ENCODE measurements at regions not wholly inside any gene's neighbourhood (a gene's known extent, or its start where the extent isn't known, plus 50 kb on each side); places are given as distances from the start of the nearest gene placed in this dataset.

DNA sequence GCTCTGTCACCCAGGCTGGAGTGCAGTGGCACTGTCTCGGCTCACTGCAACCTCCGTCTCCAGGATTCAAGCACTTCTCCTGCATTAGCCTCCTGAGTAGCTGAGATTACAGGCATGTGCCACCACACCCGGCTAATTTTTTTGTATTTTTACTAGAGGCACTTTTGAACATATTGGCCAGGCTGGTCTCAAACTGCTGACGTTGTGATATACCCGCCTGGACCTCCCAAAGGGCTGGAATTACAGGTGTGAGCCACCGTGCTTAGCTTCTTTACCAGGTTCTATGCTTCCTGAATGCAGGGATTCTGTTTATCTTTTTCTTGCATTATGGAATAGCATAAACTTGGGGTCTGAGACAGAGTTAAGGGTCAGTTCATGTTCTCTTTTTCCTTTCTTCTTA is 317.9 kb upstream of the RBFOX1 start:
- no peak for DNase-seq (ENCODE audit: low spot score)

DNA sequence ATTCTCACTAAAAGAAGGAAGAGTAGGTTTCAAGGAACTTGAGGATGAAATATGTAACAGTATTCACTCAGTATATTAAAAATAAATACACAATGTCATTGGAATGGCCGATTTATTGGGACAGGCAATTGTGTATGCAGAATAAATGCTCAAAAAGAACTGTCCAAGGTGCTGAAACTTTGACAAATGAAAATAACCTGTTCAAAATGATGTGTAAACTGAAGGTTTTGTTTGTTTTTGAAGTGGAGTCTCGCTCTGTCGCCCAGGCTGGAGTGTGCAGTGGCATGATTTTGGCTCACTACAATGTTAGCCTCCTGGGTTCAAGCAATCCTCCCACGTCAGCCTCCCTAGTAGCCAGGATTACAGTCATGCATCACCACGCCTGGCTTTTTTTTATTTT is 318.7 kb upstream of the RBFOX1 start:
- DNase-seq (ENCODE audit: low spot score) = no peak

DNA sequence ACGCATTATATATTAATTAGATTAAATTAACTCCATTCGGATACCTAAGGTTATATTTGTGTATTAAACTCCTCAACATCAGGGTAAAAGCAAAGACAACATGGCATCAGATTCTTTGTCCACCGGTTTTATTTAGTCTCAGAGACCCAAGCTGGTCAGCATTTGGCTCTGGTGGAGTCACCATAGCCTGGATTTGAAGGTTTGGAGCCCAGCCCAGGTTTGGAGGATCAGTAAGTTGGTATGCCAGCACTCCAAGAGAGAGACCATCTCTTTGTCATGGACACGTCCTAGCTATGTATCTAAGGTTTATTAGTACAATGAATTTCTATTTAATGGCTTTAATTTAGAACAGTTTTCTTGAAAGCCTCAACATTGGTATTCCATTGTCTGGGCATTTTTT is 328.4 kb upstream of the RBFOX1 start:
- no peak for DNase-seq (ENCODE audit: low spot score)

GRCh38 chr16:6993544-6993943 is 339.1 kb upstream of the RBFOX1 start:
- DNase-seq (ENCODE audit: low spot score) = no peak

DNA sequence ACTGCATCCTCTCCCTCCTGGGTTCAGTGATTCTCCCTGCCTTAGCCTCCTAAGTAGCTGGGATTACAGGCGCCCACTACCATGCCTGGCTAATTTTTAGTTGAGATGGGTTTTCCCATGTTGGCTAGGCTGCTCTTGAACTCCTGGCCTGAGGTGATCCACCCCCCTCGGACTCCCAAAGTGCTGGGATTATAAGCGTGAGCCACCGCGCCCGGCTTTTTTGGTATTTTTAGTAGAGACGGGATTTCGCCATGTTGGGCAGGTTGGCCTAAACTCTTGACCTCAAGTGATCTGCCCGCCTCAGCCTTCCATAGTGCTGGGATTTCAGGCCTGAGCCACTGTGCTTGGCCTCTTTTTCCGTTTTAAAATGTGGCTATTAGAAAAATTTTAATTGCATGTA is 343.8 kb upstream of the RBFOX1 start:
- DNase-seq (ENCODE audit: low spot score) = no peak

DNA sequence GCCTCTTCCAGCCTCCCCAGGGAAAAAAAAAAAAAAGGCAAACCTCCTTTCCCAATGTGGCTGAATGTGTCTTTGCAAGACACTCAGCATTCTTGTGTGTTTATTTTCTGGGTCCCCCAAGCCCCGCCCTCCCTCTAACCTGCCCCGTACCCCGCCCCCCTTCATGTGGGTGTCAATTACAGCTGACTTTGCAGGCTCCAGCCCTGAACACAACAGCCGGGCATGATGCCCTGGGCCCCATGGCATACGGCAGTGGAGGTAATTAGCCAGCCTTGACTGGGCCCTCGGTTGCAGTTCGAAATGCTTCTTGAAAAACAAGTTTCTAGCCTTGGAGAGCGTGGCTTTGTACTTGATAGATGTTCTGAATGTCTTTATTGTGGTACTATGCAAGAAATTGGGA is 354.7 kb upstream of the RBFOX1 start:
- DNase-seq (ENCODE audit: low spot score) = no peak

- no peak for DNase-seq (ENCODE audit: low spot score)
These were observed 355.4 kb upstream of the RBFOX1 start for GRCh38 chr16:6977291-6977690.

GRCh38 chr16:6976716-6977115 is 355.9 kb upstream of the RBFOX1 start:
- DNase-seq (ENCODE audit: low spot score) = no peak

- no peak for DNase-seq (ENCODE audit: low spot score)
These were observed 362.3 kb upstream of the RBFOX1 start for GRCh38 chr16:6970171-6970857.

DNA sequence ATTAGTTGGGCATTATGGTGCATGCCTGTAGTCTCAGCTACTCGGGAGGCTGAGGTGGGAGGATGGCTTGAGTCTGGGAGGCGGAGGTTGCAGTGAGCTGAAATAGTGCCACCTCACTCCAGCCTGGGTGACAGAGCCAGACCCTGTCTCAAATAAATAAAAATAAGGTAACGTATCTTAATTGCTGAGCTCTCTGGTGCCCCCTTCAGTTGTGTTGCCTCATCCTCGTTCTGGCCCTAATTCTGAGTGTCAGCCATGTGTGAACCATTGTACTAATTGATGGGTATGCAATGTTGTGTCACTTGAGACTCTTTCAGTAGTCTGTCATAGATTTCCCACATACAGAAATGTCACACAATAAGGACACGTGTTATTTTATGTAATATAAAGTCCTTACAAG is 363.1 kb upstream of the RBFOX1 start:
- no peak for DNase-seq (ENCODE audit: low spot score)

DNA sequence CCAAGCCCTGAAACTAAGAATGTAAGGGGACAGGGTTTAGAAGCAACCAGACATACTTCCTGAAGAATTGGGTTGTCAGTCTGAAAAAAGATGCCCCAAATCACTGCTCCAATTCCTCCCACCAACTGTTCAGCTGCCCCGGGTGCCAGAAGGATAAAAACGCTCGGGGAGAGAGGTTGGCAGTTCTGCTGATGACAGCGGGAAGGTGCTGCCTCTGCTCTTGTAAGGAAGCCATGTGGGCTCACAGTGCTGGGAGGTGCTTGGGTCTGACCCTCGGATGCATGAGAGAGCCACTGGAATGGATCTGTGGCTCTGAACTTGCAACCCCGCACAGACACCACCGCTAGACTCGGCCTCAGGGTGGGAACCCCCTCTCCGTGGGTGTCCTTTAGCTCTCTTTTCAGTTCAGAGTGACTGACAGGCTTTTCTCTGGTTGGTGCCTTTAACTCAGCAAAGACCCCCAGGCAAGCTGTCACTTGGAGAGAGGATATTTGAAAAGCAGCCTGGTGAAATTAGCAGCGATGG is 364.8 kb upstream of the RBFOX1 start:
- peak; percentile 12 for DNase-seq (ENCODE audit: low spot score)

GRCh38 chr16:6966925-6967324 is 365.7 kb upstream of the RBFOX1 start:
- no peak for DNase-seq (ENCODE audit: low spot score)

GRCh38 chr16:6964679-6965078 is 368.0 kb upstream of the RBFOX1 start:
- no peak for DNase-seq (ENCODE audit: low spot score)

GRCh38 chr16:6961704-6962103 is 370.9 kb upstream of the RBFOX1 start:
- DNase-seq (ENCODE audit: low spot score) = no peak

- DNase-seq (ENCODE audit: low spot score) = no peak
These were observed 374.5 kb upstream of the RBFOX1 start for GRCh38 chr16:6958184-6958583.

- DNase-seq (ENCODE audit: low spot score) = no peak
These were observed 375.0 kb upstream of the RBFOX1 start for GRCh38 chr16:6957681-6958080.

GRCh38 chr16:6956511-6956910 is 376.1 kb upstream of the RBFOX1 start:
- no peak for DNase-seq (ENCODE audit: low spot score)

- no peak for DNase-seq (ENCODE audit: low spot score)
These were observed 377.3 kb upstream of the RBFOX1 start for GRCh38 chr16:6955303-6955702.

- DNase-seq (ENCODE audit: low spot score) = no peak
These were observed 383.4 kb upstream of the RBFOX1 start for GRCh38 chr16:6949240-6949639.

DNA sequence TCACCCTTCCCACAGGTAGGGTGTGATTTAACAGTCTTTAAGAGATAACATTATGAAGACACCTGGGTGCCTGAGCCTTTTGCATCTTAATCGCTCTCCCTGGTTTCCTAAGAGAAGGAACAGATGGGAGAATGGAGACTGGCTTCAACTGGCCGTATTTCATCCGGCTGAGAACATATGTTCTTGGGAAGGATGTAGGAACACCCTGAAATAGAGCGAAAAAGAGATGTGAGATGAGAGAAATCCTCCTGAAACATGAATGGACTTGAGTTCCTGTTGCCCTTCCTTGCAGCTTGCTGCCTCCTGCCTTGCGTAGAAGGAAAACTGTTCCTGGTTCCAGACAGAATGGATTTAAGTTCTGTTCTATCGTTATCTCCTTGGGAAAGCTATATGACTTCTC is 385.4 kb upstream of the RBFOX1 start:
- DNase-seq (ENCODE audit: low spot score) = peak; percentile 8

GRCh38 chr16:6946802-6947201 is 385.8 kb upstream of the RBFOX1 start:
- DNase-seq (ENCODE audit: low spot score) = no peak

DNA sequence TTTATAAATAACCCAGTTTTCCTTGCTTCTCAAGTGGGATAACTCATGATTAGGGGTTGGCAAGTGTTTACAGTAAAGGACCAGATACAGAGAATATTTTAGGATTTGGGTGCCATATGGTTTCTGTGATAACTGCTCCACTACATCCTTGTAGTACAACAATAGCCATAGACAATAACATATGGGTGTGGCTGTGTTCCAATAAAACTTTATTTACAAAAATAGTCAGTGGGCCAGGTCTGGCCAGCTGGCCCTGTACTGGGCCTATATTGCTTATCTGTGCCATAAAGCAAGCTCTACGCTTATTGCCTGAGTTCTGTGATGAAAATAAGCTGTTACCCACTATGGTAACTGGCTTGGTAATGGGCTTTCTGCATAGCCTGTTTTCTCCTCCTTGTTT is 386.5 kb upstream of the RBFOX1 start:
- DNase-seq (ENCODE audit: low spot score) = no peak

GRCh38 chr16:6940968-6941367 is 391.7 kb upstream of the RBFOX1 start:
- DNase-seq (ENCODE audit: low spot score) = no peak

- DNase-seq (ENCODE audit: low spot score) = no peak
These were observed 395.0 kb upstream of the RBFOX1 start for GRCh38 chr16:6937641-6938040.

Measured in Ammon's horn (tissue), 1 donor.